Esophagus muscularis mucosa (tissue), 4 donors: ENCODE measurements at regions not wholly inside any gene's neighbourhood (a gene's known extent, or its start where the extent isn't known, plus 50 kb on each side); places are given as distances from the start of the nearest gene placed in this dataset.

Experiments
- DNase-seq: peaks from one replicate; pipeline ENCODE4 v3.0.0-alpha.2; 2017; ENCODE audit errors: extremely low spot score
- H3K27ac ChIP-seq, 4 donors: fragments of 200-600 bp; sonication (generic); replicated peaks in 1 of 4; 1 replicate in 3 of 4; 2 replicates in 1 of 4; pipeline ENCODE4 v1.5.1; 2016 to 2019; ENCODE audit warnings: mild to moderate bottlenecking in 1 of 4
- H3K27me3 ChIP-seq, 4 donors: fragments of 200-600 bp; sonication (generic); one replicate each; pipeline versions ENCODE4 v1.5.1 to v1.6.0; 2016 to 2019
- H3K36me3 ChIP-seq, 4 donors: fragments of 200-600 bp; sonication (generic); one replicate each; pipeline ENCODE4 v1.5.1; 2016 to 2019
- H3K4me1 ChIP-seq, 4 donors: fragments of 200-600 bp; sonication (generic); one replicate each; pipeline ENCODE4 v1.5.1; 2016 to 2019
- H3K4me3 ChIP-seq, 4 donors: fragments of 200-600 bp; sonication (generic); 1 replicate in 2 of 4; 2 replicates in 2 of 4; pipeline ENCODE4 v1.5.1; 2016 to 2019; ENCODE audit warnings: mild to moderate bottlenecking in 4 of 4, moderate library complexity in 1 of 4
- H3K9me3 ChIP-seq, 4 donors: fragments of 200-600 bp; sonication (generic); 1 replicate in 3 of 4; 2 replicates in 1 of 4; pipeline ENCODE4 v1.5.1; 2016 to 2019
- CTCF ChIP-seq, 3 experiments: fragments of 200-600 bp in 2 of 3; fragments of 450-650 bp in 1 of 3; sonication (generic) in 2 of 3; IDR thresholded peaks; one replicate each; pipeline ENCODE4 v1.5.1; 2017 to 2019; ENCODE audit warnings: antibody characterized with exemption in 3 of 3, mild to moderate bottlenecking in 2 of 3, moderate library complexity in 1 of 3
- EP300 ChIP-seq: sonication (generic); formaldehyde crosslinking; IDR thresholded peaks from one replicate; pipeline ENCODE4 v1.6.1; 2017; ENCODE audit warnings: antibody characterized with exemption
- POLR2A ChIP-seq: fragments of 450-650 bp; IDR thresholded peaks from one replicate; pipeline ENCODE4 v1.6.1; 2017; ENCODE audit warnings: antibody characterized with exemption, moderate library complexity, mild to moderate bottlenecking, low read depth
- POLR2AphosphoS5 ChIP-seq, 2 donors: sonication (generic); formaldehyde crosslinking; IDR thresholded peaks; one replicate each; pipeline ENCODE4 v1.6.1; 2017; ENCODE audit warnings: antibody characterized with exemption in 2 of 2
- WGBS: methylation state at CpG from one replicate; pipeline ENCODE4 v1.1.5; 2018; 5-methylcytosine and 5-hydroxymethylcytosine counted together
- intact Hi-C: fragments of 100-400 bp; cut with DNase I; formaldehyde crosslinking; loops from one replicate; pipeline ENCODE4 v1.15.1; 2023

- Histone ChIP-seq H3K27ac (no peak overlapping the region), H3K4me1 (no peaks in the 10 kb centered on the region), H3K9me3 (no peaks in the 10 kb centered on the region), H3K4me3 (no peak overlapping the region), H3K27me3 (peaks cover 0 to 60% (median 4%) of the 10 kb centered on the region in 4 donors), H3K36me3 (no peaks in the 10 kb centered on the region)
- DNase-seq = no peak
- TF ChIP-seq EP300 = no peak
- TF ChIP-seq POLR2A = no peak
- TF ChIP-seq POLR2AphosphoS5 (IDR thresholded peaks at IDR 0.05) = no peak
- no peak for TF ChIP-seq CTCF (IDR thresholded peaks at IDR 0.05)
- WGBS = 65% methylated on average over 17 of the region's 18 CpGs
- intact Hi-C loops = no loop called here
Observed at GRCh38 chr22:49446145-49446758, 381.4 kb downstream of the BRD1 start.

GRCh38 chr22:49444781-49445180 is 382.9 kb downstream of the BRD1 start:
- Histone ChIP-seq H3K4me3 (no peak overlapping the region), H3K27me3 (peaks cover 0 to 59% (median 4%) of the 10 kb centered on the region in 4 donors), H3K4me1 (no peaks in the 10 kb centered on the region), H3K9me3 (no peaks in the 10 kb centered on the region), H3K36me3 (no peaks in the 10 kb centered on the region), H3K27ac (no peak overlapping the region)
- 87% methylated on average over 14 of the region's 14 CpGs for WGBS
- DNase-seq = no peak
- intact Hi-C loops = no loop called here
- TF ChIP-seq CTCF (IDR thresholded peaks at IDR 0.05) (no peak), POLR2A (no peak), POLR2AphosphoS5 (IDR thresholded peaks at IDR 0.05) (no peak), EP300 (no peak)

- WGBS = 88% methylated on average over 23 of the region's 23 CpGs
- no peak overlapping the region for H3K27ac ChIP-seq
- H3K4me3 ChIP-seq = no peak overlapping the region
- no peaks in the 10 kb centered on the region for H3K36me3 ChIP-seq
- no peak for DNase-seq
- H3K4me1 ChIP-seq = no peaks in the 10 kb centered on the region
- TF ChIP-seq POLR2A (no peak), CTCF (IDR thresholded peaks at IDR 0.05) (no peak), EP300 (no peak), POLR2AphosphoS5 (IDR thresholded peaks at IDR 0.05) (no peak)
- intact Hi-C loops = no loop called here
- peaks cover 0 to 43% (median 0%) of the 10 kb centered on the region in 4 donors for H3K27me3 ChIP-seq
- H3K9me3 ChIP-seq = no peaks in the 10 kb centered on the region
Observed at GRCh38 chr22:49440931-49441330, 386.7 kb downstream of the BRD1 start.

- Histone ChIP-seq H3K36me3 (no peaks in the 10 kb centered on the region), H3K9me3 (peaks cover 0 to 11% (median 3%) of the 10 kb centered on the region in 4 donors), H3K27me3 (peaks cover 0 to 51% (median 0%) of the 10 kb centered on the region in 4 donors), H3K4me3 (no peak overlapping the region), H3K27ac (no peak overlapping the region), H3K4me1 (no peaks in the 10 kb centered on the region)
- TF ChIP-seq POLR2AphosphoS5 (IDR thresholded peaks at IDR 0.05) (no peak), EP300 (no peak), CTCF (IDR thresholded peaks at IDR 0.05) (no peak), POLR2A (no peak)
- 72% methylated on average over 10 of the region's 10 CpGs for WGBS
- intact Hi-C loops = no loop called here
- no peak for DNase-seq
Observed at GRCh38 chr22:49439373-49439772, 388.3 kb downstream of the BRD1 start.

GRCh38 chr22:49437956-49438355 is 389.7 kb downstream of the BRD1 start:
- no peak overlapping the region for H3K27ac ChIP-seq
- TF ChIP-seq EP300 (no peak), CTCF (IDR thresholded peaks at IDR 0.05) (no peak), POLR2A (no peak), POLR2AphosphoS5 (IDR thresholded peaks at IDR 0.05) (no peak)
- peaks cover 0 to 17% (median 4%) of the 10 kb centered on the region in 4 donors for H3K9me3 ChIP-seq
- no peaks in the 10 kb centered on the region for H3K36me3 ChIP-seq
- peaks cover 0 to 62% (median 0%) of the 10 kb centered on the region in 4 donors for H3K27me3 ChIP-seq
- DNase-seq = no peak
- no peaks in the 10 kb centered on the region for H3K4me1 ChIP-seq
- 83% methylated on average over 11 of the region's 16 CpGs for WGBS
- no peak overlapping the region for H3K4me3 ChIP-seq
- intact Hi-C loops = no loop called here
